K562 (cell line): ENCODE measurements at regions not wholly inside any gene's neighbourhood (a gene's known extent, or its start where the extent isn't known, plus 50 kb on each side); places are given as distances from the start of the nearest gene placed in this dataset.
A peak's percentile ranks its signal among the peaks of the same experiment; 100 is the strongest.

ENCODE experiments used
- ATAC-seq: fragments of 200-7000 bp; cut with Tn5 transposase; 3 replicates; pipeline ENCODE4 v1.9.1; 2020; ENCODE audit warnings: moderate library complexity
- BruUV-seq: library from RNA; stranded (reverse); fragments of 400-500 nt; replicated peaks from 2 replicates; lab custom pipeline; 2021; lab: Mats Ljungman, UMichigan
- CTCF ChIA-PET: fragments of 300-600 bp; formaldehyde crosslinking; extraction: SDS; loops from one replicate; lab custom pipeline; 2021; ENCODE audit warnings: low intra/inter-chr PET ratio; lab: Yijun Ruan, JAX
- POLR2A ChIA-PET: fragments of 300-600, 350-650 bp; sonication (Branson Sonifier 250); formaldehyde crosslinking; extraction: SDS; loops from one replicate; lab custom pipeline; 2021; ENCODE audit warnings: antibody characterized with exemption, inconsistent platforms; lab: Yijun Ruan, JAX
- DNase-seq, 4 experiments: peaks; one replicate each; pipeline versions ENCODE4 v3.0.0 to v3.0.0-alpha.2; 2011 to 2018; ENCODE audit warnings: low spot score in 3 of 4, mixed read lengths in 3 of 4; ENCODE audit errors: extremely low read depth in 1 of 4
- FAIRE-seq: peaks from 2 replicates; lab custom pipeline; 2011; peaks lifted over from hg19 to GRCh38; lab: Jason Lieb, UNC
- H2AFZ ChIP-seq: 2 replicates; pipeline ENCODE4 v1.6.0; 2011; ENCODE audit warnings: low read depth, low read length, control low read depth, inconsistent platforms
- H3K27ac ChIP-seq: fragments of 200-600 bp; 3 replicates; pipeline ENCODE4 v1.8.0; 2011; ENCODE audit warnings: low read depth, mild to moderate bottlenecking, control low read depth, inconsistent platforms, low read length, moderate library complexity, mixed read lengths; ENCODE audit errors: extremely low read depth
- H3K27me3 ChIP-seq, 2 experiments: fragments of 300-600 bp in 1 of 2; 2 replicates in 1 of 2; 3 replicates in 1 of 2; pipeline versions ENCODE4 v1.6.0 to v1.8.0; 2011; ENCODE audit warnings: inconsistent platforms in 2 of 2, low read length in 2 of 2, mild to moderate bottlenecking in 1 of 2, mixed read lengths in 1 of 2, moderate library complexity in 1 of 2; ENCODE audit not compliant: control insufficient read depth in 2 of 2, insufficient read depth in 2 of 2
- H3K36me3 ChIP-seq: fragments of 300-600 bp; 3 replicates; pipeline ENCODE4 v1.8.0; 2011; ENCODE audit warnings: mild to moderate bottlenecking, low read length, inconsistent platforms; ENCODE audit not compliant: control insufficient read depth, insufficient read depth
- H3K4me1 ChIP-seq, 2 experiments: fragments of 200-600 bp in 1 of 2; replicated peaks in 1 of 2; 2 replicates in 1 of 2; 3 replicates in 1 of 2; pipeline versions ENCODE4 v1.5.1 to v1.8.0; 2011; ENCODE audit warnings: inconsistent platforms in 2 of 2, low read length in 2 of 2, mild to moderate bottlenecking in 1 of 2, mixed read lengths in 1 of 2, moderate library complexity in 1 of 2; ENCODE audit not compliant: control insufficient read depth in 2 of 2, insufficient read depth in 2 of 2
- H3K4me2 ChIP-seq: 2 replicates; pipeline ENCODE4 v1.6.1; 2011; ENCODE audit warnings: low read length, control low read depth, inconsistent platforms, mixed read lengths; ENCODE audit not compliant: insufficient read depth
- H3K4me3 ChIP-seq: fragments of 200-600 bp; sonication (generic), shearing (Covaris generic); 2 replicates; pipeline ENCODE4 v1.5.1; 2016; ENCODE audit warnings: control low read depth, inconsistent platforms
- H3K79me2 ChIP-seq: fragments of 200-600 bp; 3 replicates; pipeline ENCODE4 v1.8.0; 2011; ENCODE audit warnings: low read length, inconsistent platforms; ENCODE audit not compliant: control insufficient read depth, insufficient read depth
- H3K9ac ChIP-seq, 2 experiments: 2 replicates each; pipeline versions ENCODE4 v1.6.0 to v1.6.1; 2011; ENCODE audit warnings: low read depth in 2 of 2, low read length in 2 of 2, control low read depth in 1 of 2, inconsistent platforms in 1 of 2, mild to moderate bottlenecking in 1 of 2, mixed read lengths in 1 of 2; ENCODE audit not compliant: insufficient read depth in 1 of 2
- H3K9me1 ChIP-seq: one replicate; pipeline ENCODE4 v1.6.0; 2011; ENCODE audit warnings: inconsistent platforms, mild to moderate bottlenecking, low read length, moderate library complexity; ENCODE audit not compliant: control insufficient read depth, insufficient read depth
- H3K9me3 ChIP-seq: replicated peaks from 2 replicates; pipeline ENCODE4 v1.5.1; 2011; ENCODE audit warnings: low read depth, low read length, inconsistent platforms; ENCODE audit not compliant: control insufficient read depth, insufficient read depth
- H4K20me1 ChIP-seq: replicated peaks from 2 replicates; pipeline ENCODE4 v1.6.1; 2011; ENCODE audit warnings: low read length, inconsistent platforms, mixed read lengths; ENCODE audit not compliant: control insufficient read depth, insufficient read depth
- CHD4 ChIP-seq: fragments of 200-600 bp; sonication (generic); IDR thresholded peaks from 3 replicates; pipeline ENCODE4 v1.6.1; 2012; ENCODE audit warnings: low read depth, mild to moderate bottlenecking, mixed read lengths, low read length, inconsistent platforms; ENCODE audit not compliant: insufficient read depth, insufficient replicate concordance, poor library complexity, severe bottlenecking
- EWSR1 ChIP-seq: fragments of 450-650 bp; IDR thresholded peaks from 2 replicates; pipeline ENCODE4 v1.6.1; 2018; ENCODE audit warnings: borderline replicate concordance, mild to moderate bottlenecking, low read depth, moderate library complexity; ENCODE audit not compliant: partially characterized antibody
- JUN ChIP-seq, 2 experiments: sonication (generic) in 1 of 2; formaldehyde crosslinking in 1 of 2; IDR thresholded peaks; 2 replicates each; pipeline versions ENCODE4 v1.6.1 to v1.8.0; 2012 to 2022; ENCODE audit warnings: borderline replicate concordance in 2 of 2, mild to moderate bottlenecking in 2 of 2, improper control_type of control experiment in 1 of 2, low read depth in 1 of 2, low read length in 1 of 2, missing genetic modification reagents in 1 of 2
- MEF2A ChIP-seq: IDR thresholded peaks from 2 replicates; pipeline ENCODE4 v1.6.1; 2011; ENCODE audit warnings: low read depth, mild to moderate bottlenecking, low read length, moderate library complexity; ENCODE audit not compliant: control insufficient read depth
- PHF20 ChIP-seq: fragments of 450-650 bp; IDR thresholded peaks from 2 replicates; pipeline ENCODE4 v1.6.1; 2018; ENCODE audit not compliant: partially characterized antibody
- SMARCC2 ChIP-seq: fragments of 450-650 bp; IDR thresholded peaks from 2 replicates; pipeline ENCODE4 v1.6.1; 2017; ENCODE audit warnings: antibody characterized with exemption, moderate library complexity, mild to moderate bottlenecking, low read depth
- SRF ChIP-seq, 2 experiments: fragments of 250-450, 450-650 bp in 1 of 2; sonication (Bioruptor Pico) in 1 of 2; sonication (generic) in 1 of 2; formaldehyde crosslinking; IDR thresholded peaks; 2 replicates each; pipeline versions ENCODE4 v1.5.0 to v1.5.1; 2020 to 2022; ENCODE audit warnings: mild to moderate bottlenecking in 1 of 2, missing genetic modification reagents in 1 of 2
- TAF9B ChIP-seq: fragments of 450-650 bp; IDR thresholded peaks from 2 replicates; pipeline ENCODE4 v1.6.1; 2018; ENCODE audit warnings: mild to moderate bottlenecking; ENCODE audit not compliant: partially characterized antibody
- ZBTB17 ChIP-seq: fragments of 450-650 bp; formaldehyde crosslinking; IDR thresholded peaks from 2 replicates; pipeline ENCODE4 v1.4.0; 2020; ENCODE audit warnings: mild to moderate bottlenecking
- ZNF121 ChIP-seq: sonication (generic); formaldehyde crosslinking; conservative IDR thresholded peaks from 2 replicates; pipeline ENCODE4 v1.8.0; 2022; ENCODE audit warnings: missing genetic modification reagents
- ZNF316 ChIP-seq: fragments of 450-650 bp; IDR thresholded peaks from 2 replicates; pipeline ENCODE4 v1.6.1; 2016
- ZNF551 ChIP-seq: fragments of 250-450 bp; sonication (Bioruptor Pico); IDR thresholded peaks from 2 replicates; pipeline ENCODE4 v1.5.0; 2021; ENCODE audit warnings: mild to moderate bottlenecking, moderate library complexity
- WGBS: fragments of 100-300 bp; shearing (Covaris generic); methylation state at CpG from one replicate; pipeline ENCODE4 v1.1.6; 2016; ENCODE audit warnings: low coverage, mixed read lengths; ENCODE audit not compliant: insufficient coverage; ENCODE audit errors: missing lambda C conversion rate; 5-methylcytosine and 5-hydroxymethylcytosine counted together
- in situ Hi-C: fragments of 300-500 bp; cut with MboI; formaldehyde crosslinking; loops from 4 replicates; pipeline ENCODE4 v1.15.0; 2018; ENCODE audit warnings: inconsistent platforms, mixed read lengths
- intact Hi-C: fragments of 100-400 bp; cut with micrococcal nuclease; formaldehyde crosslinking; loops from 2 replicates; pipeline ENCODE4 v1.14.2; 2022
- TF ChIP-seq, protein P1 (sequence below): fragments of 200-800 bp; sonication (Bioruptor generic); IDR thresholded peaks from 2 replicates; pipeline ENCODE4 v1.6.1; 2017; ENCODE audit warnings: missing genetic modification characterization, missing compliant biosample characterization

GRCh38 chr5:90015584-90016018 lies 394.0 kb downstream of the CETN3 start:
- in situ Hi-C loops, result no loop called here
- no peak overlapping the region for H3K9ac ChIP-seq
- FAIRE-seq (no peak), ATAC-seq (no peak), DNase-seq (no peak)
- no peaks in the 10 kb centered on the region for H4K20me1 ChIP-seq
- CTCF ChIA-PET, result no interaction called here
- no peaks in the 10 kb centered on the region for H3K79me2 ChIP-seq
- H3K4me2 ChIP-seq, result no peak overlapping the region
- no peaks in the 10 kb centered on the region for H3K9me3 ChIP-seq
- no TSS peak for BruUV-seq
- no peaks in the 10 kb centered on the region for H3K9me1 ChIP-seq
- intact Hi-C loops, result no loop called here
- H2AFZ ChIP-seq, result no peak overlapping the region
- no peak overlapping the region for H3K4me3 ChIP-seq
- TF ChIP-seq ZNF316, result peak; percentile 21; the same call in 1 of the 2 replicates
- TF ChIP-seq CHD4, result no peak
- TF ChIP-seq EWSR1, result no peak
- no peak for TF ChIP-seq MEF2A
- H3K4me1 ChIP-seq, result no peaks in the 10 kb centered on the region
- 0% methylated on average over 3 of the region's 3 CpGs for WGBS
- no peaks in the 10 kb centered on the region for H3K36me3 ChIP-seq
- no peak overlapping the region for H3K27ac ChIP-seq
- H3K27me3 ChIP-seq, result no peaks in the 10 kb centered on the region
- POLR2A ChIA-PET, result no interaction called here

GRCh38 chr5:90014420-90014819 lies 395.1 kb downstream of the CETN3 start:
- intact Hi-C loops, result no loop called here
- Histone ChIP-seq H3K27me3 (no peaks in the 10 kb centered on the region), H3K4me1 (no peaks in the 10 kb centered on the region), H3K4me3 (no peak overlapping the region), H3K9ac (no peak overlapping the region), H3K36me3 (no peaks in the 10 kb centered on the region), H3K9me1 (no peaks in the 10 kb centered on the region), H3K27ac (no peak overlapping the region), H3K79me2 (no peaks in the 10 kb centered on the region), H2AFZ (no peak overlapping the region), H4K20me1 (no peaks in the 10 kb centered on the region), H3K9me3 (no peaks in the 10 kb centered on the region), H3K4me2 (no peak overlapping the region)
- in situ Hi-C loops, result no loop called here
- ATAC-seq (no peak), FAIRE-seq (no peak), DNase-seq (no peak)
- TF ChIP-seq, protein P1, sequence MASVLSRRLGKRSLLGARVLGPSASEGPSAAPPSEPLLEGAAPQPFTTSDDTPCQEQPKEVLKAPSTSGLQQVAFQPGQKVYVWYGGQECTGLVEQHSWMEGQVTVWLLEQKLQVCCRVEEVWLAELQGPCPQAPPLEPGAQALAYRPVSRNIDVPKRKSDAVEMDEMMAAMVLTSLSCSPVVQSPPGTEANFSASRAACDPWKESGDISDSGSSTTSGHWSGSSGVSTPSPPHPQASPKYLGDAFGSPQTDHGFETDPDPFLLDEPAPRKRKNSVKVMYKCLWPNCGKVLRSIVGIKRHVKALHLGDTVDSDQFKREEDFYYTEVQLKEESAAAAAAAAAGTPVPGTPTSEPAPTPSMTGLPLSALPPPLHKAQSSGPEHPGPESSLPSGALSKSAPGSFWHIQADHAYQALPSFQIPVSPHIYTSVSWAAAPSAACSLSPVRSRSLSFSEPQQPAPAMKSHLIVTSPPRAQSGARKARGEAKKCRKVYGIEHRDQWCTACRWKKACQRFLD (CRISPR knock-in tag), result no peak
- TF ChIP-seq SRF (CRISPR knock-in tag; IDR thresholded peaks at IDR 0.05), result no peak
- TF ChIP-seq ZNF551 (CRISPR knock-in tag), result no peak
- TF ChIP-seq JUN (IDR thresholded peaks at IDR 0.05; ENCODE audit: borderline replicate concordance, low read depth, low read length), result no peak
- no peak for TF ChIP-seq JUN (CRISPR knock-in tag; IDR thresholded peaks at IDR 0.05; ENCODE audit: borderline replicate concordance)
- no peak for TF ChIP-seq PHF20
- no peak for TF ChIP-seq SMARCC2
- no peak for TF ChIP-seq TAF9B
- no peak for TF ChIP-seq ZNF121 (CRISPR knock-in tag)
- TF ChIP-seq ZBTB17 (CRISPR knock-in tag), result no peak
- no TSS peak for BruUV-seq
- POLR2A ChIA-PET, result no interaction called here
- CTCF ChIA-PET, result no interaction called here
